ENCODE measurements at regions not wholly inside any gene's neighbourhood (a gene's known extent, or its start where the extent isn't known, plus 50 kb on each side); places are given as distances from the start of the nearest gene placed in this dataset.
A peak's percentile ranks its signal among the peaks of the same experiment; 100 is the strongest.

DNA sequence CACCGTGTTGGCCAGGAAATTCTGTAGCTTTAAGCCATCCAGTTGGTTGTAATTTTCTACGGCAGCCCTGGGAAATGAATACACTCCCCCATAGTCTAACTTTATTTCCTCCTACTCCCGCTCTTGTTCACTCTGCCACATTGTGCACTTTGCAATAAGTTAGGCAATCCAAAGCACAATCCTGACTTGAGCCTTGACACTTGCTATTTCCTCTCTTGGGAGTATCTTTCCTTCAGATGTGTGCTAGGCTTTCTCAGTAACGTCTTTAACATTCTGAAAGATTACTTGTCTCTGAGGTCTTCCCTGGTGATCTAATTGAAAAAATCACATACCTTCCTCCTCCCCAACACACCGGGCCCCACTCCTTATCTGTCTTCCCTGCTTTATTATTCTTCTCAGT is 65.9 kb upstream of the RAB27B start:
- H3K4me3 ChIP-seq (ENCODE audit: insufficient read depth, low read depth, low read length): no peak overlapping the region
- H3K9me3 ChIP-seq (ENCODE audit: control insufficient read depth, insufficient read depth, low read length): no peaks in the 10 kb centered on the region; the same call in 1 of the 2 replicates
- ChIA-PET CTCF (no interaction called here), POLR2A (ENCODE audit: unreplicated experiment) (no interaction called here)
- H2AK5ac ChIP-seq (ENCODE audit: low read depth, low read length): peak overlapping the region; percentile 30; the same call in 1 of the 2 replicates
- H3K9me1 ChIP-seq (ENCODE audit: insufficient read depth, low read length): no peaks in the 10 kb centered on the region
- no peak overlapping the region for H2BK120ac ChIP-seq (ENCODE audit: low read depth, low read length)
- H4K20me1 ChIP-seq (ENCODE audit: insufficient read depth, low read length): no peaks in the 10 kb centered on the region
- H3K27ac ChIP-seq (ENCODE audit: insufficient read depth, low read length): no peak overlapping the region
- no peak overlapping the region for H3K9ac ChIP-seq (ENCODE audit: low read depth, low read length)
- intact Hi-C loops (cut with micrococcal nuclease): no loop called here
- DNase-seq (no peak), ATAC-seq (ENCODE audit: low read depth) (no peak)
- H3K36me3 ChIP-seq (ENCODE audit: control insufficient read depth, insufficient read depth, low read length): no peaks in the 10 kb centered on the region
- H3K56ac ChIP-seq (ENCODE audit: extremely low read depth, insufficient read depth, low read length): 0 out of 2 replicates have a peak overlapping the region, but pooled peaks have one; percentile 1
- no TSS peak for BruUV-seq (replicated peaks)
- no peak overlapping the region for H2BK20ac ChIP-seq (ENCODE audit: low read depth, low read length)
- H3K14ac ChIP-seq (replicated peaks; ENCODE audit: low read depth, low read length): no peak overlapping the region
- H4K5ac ChIP-seq (ENCODE audit: low read depth, low read length): no peak overlapping the region
- no peak overlapping the region for H2BK5ac ChIP-seq (ENCODE audit: low read depth, low read length, poor library complexity, severe bottlenecking)
- in situ Hi-C loops (cut with MboI; ENCODE audit: low sequenced_read_pairs): no loop called here
- H3K4me2 ChIP-seq (ENCODE audit: low read depth, low read length): no peak overlapping the region
- no peak overlapping the region for H4K8ac ChIP-seq (ENCODE audit: low read depth in 2 of 2, low read length in 2 of 2)
- TF ChIP-seq CEBPB (IDR thresholded peaks at IDR 0.05; ENCODE audit: low read depth, low read length) (no peak), CTCF (conservative IDR thresholded peaks at IDR 0.05; ENCODE audit: low read depth, low read length) (no peak), ELK1 (IDR thresholded peaks at IDR 0.05; ENCODE audit: borderline replicate concordance, low read depth, low read length) (no peak), POLR2A (IDR thresholded peaks at IDR 0.05; ENCODE audit: low read depth, low read length) (no peak), RFX5 (IDR thresholded peaks at IDR 0.05; ENCODE audit: low read depth, low read length) (no peak), FOS (IDR thresholded peaks at IDR 0.05; ENCODE audit: low read depth, low read length) (no peak), MXI1 (IDR thresholded peaks at IDR 0.05; ENCODE audit: borderline replicate concordance, low read depth, low read length) (no peak), MAFK (IDR thresholded peaks at IDR 0.05; ENCODE audit: low read depth, low read length) (no peak), SMC3 (IDR thresholded peaks at IDR 0.05; ENCODE audit: low read depth, low read length) (no peak), RAD21 (IDR thresholded peaks at IDR 0.05; ENCODE audit: low read length) (no peak), MAZ (IDR thresholded peaks at IDR 0.05; ENCODE audit: borderline replicate concordance, low read depth, low read length) (no peak), NFE2L2 (IDR thresholded peaks at IDR 0.05; ENCODE audit: low read depth, low read length) (no peak)
- no peak overlapping the region for H4K91ac ChIP-seq (ENCODE audit: insufficient read depth, low read depth, low read length)
- H3K18ac ChIP-seq (ENCODE audit: low read depth, low read length): no peak overlapping the region
- dilution Hi-C loops (cut with HindIII; ENCODE audit: low sequenced_read_pairs, unreplicated experiment): no loop called here
- H2AK9ac ChIP-seq (replicated peaks; ENCODE audit: low read depth, low read length, poor library complexity): no peak overlapping the region
- H3K4ac ChIP-seq (ENCODE audit: low read depth, low read length): no peak overlapping the region
- H2BK15ac ChIP-seq (ENCODE audit: low read depth, low read length): no peak overlapping the region
- H3K27me3 ChIP-seq (ENCODE audit: control insufficient read depth, insufficient read depth, low read length): no peaks in the 10 kb centered on the region; the same call in 1 of the 2 replicates
- H3K79me1 ChIP-seq (ENCODE audit: low read depth in 1 of 2, low read length in 2 of 2): no peaks in the 10 kb centered on the region
- no peaks in the 10 kb centered on the region for H3K4me1 ChIP-seq (ENCODE audit: control insufficient read depth, insufficient read depth, low read length)
- no peak overlapping the region for H3K23ac ChIP-seq (ENCODE audit: low read depth, low read length)
- no peak overlapping the region for H2AFZ ChIP-seq (replicated peaks; ENCODE audit: low read length, poor library complexity)
- WGBS, 2 experiments (ENCODE audit: extremely low coverage in 2 of 2, insufficient read length in 1 of 2): 78% methylated on average over 5 of the region's 5 CpGs; no CpG with 5 or more reads in 1 of the 2 experiments
